ENCODE measurements at regions not wholly inside any gene's neighbourhood (a gene's known extent, or its start where the extent isn't known, plus 50 kb on each side); places are given as distances from the start of the nearest gene placed in this dataset.

DNA sequence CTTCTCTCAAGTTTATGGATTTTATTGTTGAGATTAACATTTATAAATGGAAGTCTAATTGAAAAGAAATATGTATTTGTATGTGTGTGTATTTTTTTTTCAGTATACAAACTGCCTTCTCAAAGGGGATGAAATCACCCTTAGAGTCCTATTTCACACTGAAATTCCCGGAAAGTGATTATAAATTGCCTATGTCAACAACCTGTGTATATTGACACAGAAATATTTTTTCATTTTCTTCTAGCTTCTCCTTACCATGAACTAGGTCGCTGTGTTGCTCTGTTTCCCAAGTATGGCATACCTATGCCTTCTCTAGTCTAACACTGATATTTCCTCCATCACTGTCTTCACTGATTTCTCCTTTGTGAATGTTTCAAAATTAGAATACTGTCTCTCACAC lies 444.0 kb upstream of the AZI2 start:
- Mint-ChIP-seq H3K4me3 (ENCODE audit: unreplicated experiment) (no peak overlapping the region), H3K36me3 (ENCODE audit: low read depth, unreplicated experiment) (no peaks in the 10 kb centered on the region), H3K9me3 (ENCODE audit: unreplicated experiment) (no peaks in the 10 kb centered on the region), H3K27ac (ENCODE audit: unreplicated experiment) (no peak overlapping the region), H3K4me1 (ENCODE audit: unreplicated experiment) (no peaks in the 10 kb centered on the region), H3K27me3 (ENCODE audit: unreplicated experiment) (no peaks in the 10 kb centered on the region)
- DNase-seq (ENCODE audit: low spot score): no peak
- TF ChIP-seq, protein P1, sequence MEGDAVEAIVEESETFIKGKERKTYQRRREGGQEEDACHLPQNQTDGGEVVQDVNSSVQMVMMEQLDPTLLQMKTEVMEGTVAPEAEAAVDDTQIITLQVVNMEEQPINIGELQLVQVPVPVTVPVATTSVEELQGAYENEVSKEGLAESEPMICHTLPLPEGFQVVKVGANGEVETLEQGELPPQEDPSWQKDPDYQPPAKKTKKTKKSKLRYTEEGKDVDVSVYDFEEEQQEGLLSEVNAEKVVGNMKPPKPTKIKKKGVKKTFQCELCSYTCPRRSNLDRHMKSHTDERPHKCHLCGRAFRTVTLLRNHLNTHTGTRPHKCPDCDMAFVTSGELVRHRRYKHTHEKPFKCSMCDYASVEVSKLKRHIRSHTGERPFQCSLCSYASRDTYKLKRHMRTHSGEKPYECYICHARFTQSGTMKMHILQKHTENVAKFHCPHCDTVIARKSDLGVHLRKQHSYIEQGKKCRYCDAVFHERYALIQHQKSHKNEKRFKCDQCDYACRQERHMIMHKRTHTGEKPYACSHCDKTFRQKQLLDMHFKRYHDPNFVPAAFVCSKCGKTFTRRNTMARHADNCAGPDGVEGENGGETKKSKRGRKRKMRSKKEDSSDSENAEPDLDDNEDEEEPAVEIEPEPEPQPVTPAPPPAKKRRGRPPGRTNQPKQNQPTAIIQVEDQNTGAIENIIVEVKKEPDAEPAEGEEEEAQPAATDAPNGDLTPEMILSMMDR (IDR thresholded peaks at IDR 0.05; ENCODE audit: unreplicated experiment): no peak

DNA sequence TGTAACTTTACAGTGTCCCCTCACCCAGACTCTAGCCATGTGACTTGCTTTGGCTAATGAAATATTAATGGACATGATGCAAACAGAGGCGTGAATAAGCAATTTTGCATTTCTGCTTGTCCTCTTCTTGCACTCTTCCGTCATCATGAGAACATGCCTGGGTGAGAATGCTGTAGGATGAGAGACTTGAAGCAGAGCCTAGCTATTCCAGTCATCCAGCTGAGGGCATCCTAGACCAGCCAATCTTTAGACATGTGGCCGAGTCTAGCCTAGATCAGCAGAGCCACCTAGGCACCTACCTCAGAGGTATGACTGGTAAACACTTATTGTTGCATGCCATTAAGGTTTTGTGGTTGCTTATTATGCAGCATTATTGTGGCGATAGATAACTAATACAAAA lies 450.5 kb upstream of the AZI2 start:
- Mint-ChIP-seq H3K27ac (ENCODE audit: unreplicated experiment) (no peak overlapping the region), H3K36me3 (ENCODE audit: low read depth, unreplicated experiment) (no peaks in the 10 kb centered on the region), H3K9me3 (ENCODE audit: unreplicated experiment) (no peaks in the 10 kb centered on the region), H3K27me3 (ENCODE audit: unreplicated experiment) (no peaks in the 10 kb centered on the region), H3K4me3 (ENCODE audit: unreplicated experiment) (no peak overlapping the region), H3K4me1 (ENCODE audit: unreplicated experiment) (no peaks in the 10 kb centered on the region)
- TF ChIP-seq, protein P1 (IDR thresholded peaks at IDR 0.05; ENCODE audit: unreplicated experiment): no peak
- no peak for DNase-seq (ENCODE audit: low spot score)

DNA sequence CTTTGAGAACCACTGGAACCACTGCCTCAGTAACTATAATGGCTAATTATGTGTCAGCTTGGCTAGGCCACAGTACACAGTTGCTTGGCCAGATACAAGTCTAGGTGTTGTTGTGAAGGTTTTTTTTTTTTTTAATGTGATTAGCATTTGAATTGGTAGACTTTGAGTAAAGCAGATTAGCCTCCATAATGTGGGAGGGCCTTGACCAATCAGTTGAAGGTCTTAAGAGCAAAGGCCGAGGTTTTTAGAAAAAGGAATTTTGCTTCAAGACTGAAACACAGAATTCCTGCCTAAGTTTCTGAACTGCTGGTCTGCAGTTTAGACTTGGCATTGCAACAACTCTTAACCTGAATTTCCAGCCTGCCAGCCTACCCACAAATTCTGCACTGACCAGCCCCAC lies 451.6 kb upstream of the AZI2 start:
- Mint-ChIP-seq H3K27ac (ENCODE audit: unreplicated experiment) (no peak overlapping the region), H3K36me3 (ENCODE audit: low read depth, unreplicated experiment) (no peaks in the 10 kb centered on the region), H3K9me3 (ENCODE audit: unreplicated experiment) (no peaks in the 10 kb centered on the region), H3K27me3 (ENCODE audit: unreplicated experiment) (no peaks in the 10 kb centered on the region), H3K4me1 (ENCODE audit: unreplicated experiment) (no peaks in the 10 kb centered on the region), H3K4me3 (ENCODE audit: unreplicated experiment) (no peak overlapping the region)
- TF ChIP-seq, protein P1 (IDR thresholded peaks at IDR 0.05; ENCODE audit: unreplicated experiment): no peak
- DNase-seq (ENCODE audit: low spot score): no peak

DNA sequence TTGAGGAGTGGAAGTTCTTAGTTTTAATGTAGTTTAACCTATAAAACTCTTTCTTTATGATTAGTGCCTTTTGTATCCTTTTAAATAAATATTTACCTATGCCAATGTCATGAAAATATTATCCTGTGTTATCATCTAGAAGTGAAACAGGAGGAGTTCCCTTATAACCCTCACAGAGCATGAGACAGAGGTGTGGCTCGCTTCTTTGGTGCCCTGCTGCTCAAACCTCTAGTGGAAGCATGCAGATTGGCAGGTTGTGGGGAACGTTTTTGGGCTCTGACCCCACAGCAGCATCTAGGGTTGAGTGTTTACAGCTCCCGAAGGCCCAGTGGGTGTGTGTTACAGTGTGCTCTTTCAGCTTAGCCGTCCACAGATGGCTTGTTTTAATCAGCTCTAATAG lies 459.4 kb upstream of the AZI2 start:
- TF ChIP-seq, protein P1 (IDR thresholded peaks at IDR 0.05; ENCODE audit: unreplicated experiment): no peak
- H3K27me3 Mint-ChIP-seq (ENCODE audit: unreplicated experiment): peaks cover 2% of the 10 kb centered on the region
- no peaks in the 10 kb centered on the region for H3K36me3 Mint-ChIP-seq (ENCODE audit: low read depth, unreplicated experiment)
- no peaks in the 10 kb centered on the region for H3K9me3 Mint-ChIP-seq (ENCODE audit: unreplicated experiment)
- H3K4me1 Mint-ChIP-seq (ENCODE audit: unreplicated experiment): no peaks in the 10 kb centered on the region
- no peak overlapping the region for H3K27ac Mint-ChIP-seq (ENCODE audit: unreplicated experiment)
- H3K4me3 Mint-ChIP-seq (ENCODE audit: unreplicated experiment): no peak overlapping the region
- DNase-seq (ENCODE audit: low spot score): no peak

DNA sequence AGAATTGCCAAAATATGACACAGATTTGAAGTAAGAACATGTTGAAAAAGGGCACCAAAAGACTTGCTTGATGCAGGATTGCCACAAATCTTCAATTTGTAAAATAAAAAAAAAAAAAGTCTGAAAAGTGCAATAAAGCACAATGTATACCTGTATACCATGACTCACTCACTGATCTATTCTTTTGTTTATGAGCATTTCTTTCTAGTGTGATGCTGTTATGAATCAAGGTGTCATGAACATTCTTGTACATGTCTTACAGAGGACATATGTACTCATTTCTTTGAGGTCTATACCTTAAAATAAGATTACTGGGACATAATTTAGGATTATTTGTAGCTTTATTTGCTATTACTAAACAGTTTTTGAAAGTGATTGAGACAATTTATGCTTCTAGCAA lies 464.9 kb upstream of the RBMS3 start:
- H3K4me1 Mint-ChIP-seq (ENCODE audit: unreplicated experiment): no peaks in the 10 kb centered on the region
- no peaks in the 10 kb centered on the region for H3K36me3 Mint-ChIP-seq (ENCODE audit: low read depth, unreplicated experiment)
- no peak overlapping the region for H3K27ac Mint-ChIP-seq (ENCODE audit: unreplicated experiment)
- TF ChIP-seq, protein P1 (IDR thresholded peaks at IDR 0.05; ENCODE audit: unreplicated experiment): no peak
- no peak for DNase-seq (ENCODE audit: low spot score)
- no peaks in the 10 kb centered on the region for H3K9me3 Mint-ChIP-seq (ENCODE audit: unreplicated experiment)
- H3K27me3 Mint-ChIP-seq (ENCODE audit: unreplicated experiment): peaks cover 2% of the 10 kb centered on the region
- H3K4me3 Mint-ChIP-seq (ENCODE audit: unreplicated experiment): no peak overlapping the region
